SKM-1 treated with dmso at 0.1 percent for 144 hours (cell line): ENCODE measurements at regions not wholly inside any gene's neighbourhood (a gene's known extent, or its start where the extent isn't known, plus 50 kb on each side); places are given as distances from the start of the nearest gene placed in this dataset.

Source experiments
- DNase-seq: peaks from one replicate; lab custom pipeline; 2025; ENCODE audit not compliant: unreplicated experiment; lab: John Stamatoyannopoulos, UW

GRCh38 chr4:123564758-123565346 lies 168.3 kb downstream of the SPRY1 start:
- DNase-seq, result peak; percentile 87

GRCh38 chr4:123568936-123569335 lies 172.3 kb downstream of the SPRY1 start:
- no peak for DNase-seq

GRCh38 chr4:123569541-123569940 lies 172.9 kb downstream of the SPRY1 start:
- DNase-seq, result no peak

- no peak for DNase-seq
Observed at GRCh38 chr4:123573866-123574508, 177.4 kb downstream of the SPRY1 start.

- no peak for DNase-seq
Observed at GRCh38 chr4:123575291-123575690, 178.7 kb downstream of the SPRY1 start.

GRCh38 chr4:123577225-123577906 lies 180.8 kb downstream of the SPRY1 start:
- no peak for DNase-seq

- no peak for DNase-seq
Observed at GRCh38 chr4:123578276-123579029, 181.9 kb downstream of the SPRY1 start.

GRCh38 chr4:123579961-123580360 lies 183.4 kb downstream of the SPRY1 start:
- DNase-seq, result no peak

GRCh38 chr4:123580981-123581664 lies 184.5 kb downstream of the SPRY1 start:
- no peak for DNase-seq

- DNase-seq, result no peak
Observed at GRCh38 chr4:123581802-123582201, 185.2 kb downstream of the SPRY1 start.

- DNase-seq, result no peak
Observed at GRCh38 chr4:123583043-123583442, 186.4 kb downstream of the SPRY1 start.

GRCh38 chr4:123585111-123585510 lies 188.5 kb downstream of the SPRY1 start:
- no peak for DNase-seq

- DNase-seq, result no peak
Observed at GRCh38 chr4:123587983-123588494, 191.4 kb downstream of the SPRY1 start.

- DNase-seq, result peak; percentile 65
Observed at GRCh38 chr4:123588631-123589241, 192.1 kb downstream of the SPRY1 start.

- DNase-seq, result peak; percentile 49
Observed at GRCh38 chr4:123589301-123589700, 192.7 kb downstream of the SPRY1 start.

GRCh38 chr4:123591875-123592274 lies 195.3 kb downstream of the SPRY1 start:
- DNase-seq, result no peak

GRCh38 chr4:123593655-123594054 lies 197.1 kb downstream of the SPRY1 start:
- DNase-seq, result no peak

GRCh38 chr4:123596805-123597204 lies 200.2 kb downstream of the SPRY1 start:
- DNase-seq, result no peak

GRCh38 chr4:123597586-123597985 lies 201.0 kb downstream of the SPRY1 start:
- DNase-seq, result no peak

- DNase-seq, result no peak
Observed at GRCh38 chr4:123598331-123598730, 201.7 kb downstream of the SPRY1 start.
